ENCODE measurements at regions not wholly inside any gene's neighbourhood (a gene's known extent, or its start where the extent isn't known, plus 50 kb on each side); places are given as distances from the start of the nearest gene placed in this dataset.

DNA sequence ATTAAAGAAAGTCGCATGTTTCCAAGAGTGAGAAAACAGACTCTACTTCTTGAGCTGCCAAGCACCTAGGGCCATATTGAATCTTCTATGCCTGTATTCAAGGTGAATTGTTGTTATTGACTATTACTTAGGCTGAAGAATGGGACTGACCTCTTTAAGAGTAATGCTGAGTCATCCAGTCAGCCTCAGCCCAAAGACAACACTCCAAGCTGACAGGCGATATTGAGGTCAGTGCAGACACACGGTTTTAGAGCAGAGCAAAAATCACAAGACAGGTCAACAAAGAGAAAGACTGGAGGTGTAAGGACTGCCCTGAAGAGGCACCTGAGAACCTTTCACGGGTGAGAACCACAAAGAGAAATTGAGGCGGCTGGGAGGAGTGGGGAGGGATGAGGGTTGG is 146.9 kb downstream of the MIS18A start:
- H3K4me1 ChIP-seq = no peaks in the 10 kb centered on the region
- 62 to 63% methylated on average over 5 of the region's 5 CpGs for WGBS, 2 donors
- peaks cover 0 to under 1% (median 0%) of the 10 kb centered on the region in 4 donors for H3K9me3 ChIP-seq
- H3K36me3 ChIP-seq = no peaks in the 10 kb centered on the region
- TF ChIP-seq, protein P1, sequence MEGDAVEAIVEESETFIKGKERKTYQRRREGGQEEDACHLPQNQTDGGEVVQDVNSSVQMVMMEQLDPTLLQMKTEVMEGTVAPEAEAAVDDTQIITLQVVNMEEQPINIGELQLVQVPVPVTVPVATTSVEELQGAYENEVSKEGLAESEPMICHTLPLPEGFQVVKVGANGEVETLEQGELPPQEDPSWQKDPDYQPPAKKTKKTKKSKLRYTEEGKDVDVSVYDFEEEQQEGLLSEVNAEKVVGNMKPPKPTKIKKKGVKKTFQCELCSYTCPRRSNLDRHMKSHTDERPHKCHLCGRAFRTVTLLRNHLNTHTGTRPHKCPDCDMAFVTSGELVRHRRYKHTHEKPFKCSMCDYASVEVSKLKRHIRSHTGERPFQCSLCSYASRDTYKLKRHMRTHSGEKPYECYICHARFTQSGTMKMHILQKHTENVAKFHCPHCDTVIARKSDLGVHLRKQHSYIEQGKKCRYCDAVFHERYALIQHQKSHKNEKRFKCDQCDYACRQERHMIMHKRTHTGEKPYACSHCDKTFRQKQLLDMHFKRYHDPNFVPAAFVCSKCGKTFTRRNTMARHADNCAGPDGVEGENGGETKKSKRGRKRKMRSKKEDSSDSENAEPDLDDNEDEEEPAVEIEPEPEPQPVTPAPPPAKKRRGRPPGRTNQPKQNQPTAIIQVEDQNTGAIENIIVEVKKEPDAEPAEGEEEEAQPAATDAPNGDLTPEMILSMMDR (IDR thresholded peaks at IDR 0.05) = no peak
- TF ChIP-seq EP300 (IDR thresholded peaks at IDR 0.05) = no peak
- no peaks in the 10 kb centered on the region for H3K27me3 ChIP-seq
- no peak for DNase-seq
- ATAC-seq (ENCODE audit: low FRiP score in 2 of 2) = peak in 1 of 2 donors; percentile 65
- no peak overlapping the region for H3K27ac ChIP-seq
- no peak overlapping the region for H3K4me3 ChIP-seq

DNA sequence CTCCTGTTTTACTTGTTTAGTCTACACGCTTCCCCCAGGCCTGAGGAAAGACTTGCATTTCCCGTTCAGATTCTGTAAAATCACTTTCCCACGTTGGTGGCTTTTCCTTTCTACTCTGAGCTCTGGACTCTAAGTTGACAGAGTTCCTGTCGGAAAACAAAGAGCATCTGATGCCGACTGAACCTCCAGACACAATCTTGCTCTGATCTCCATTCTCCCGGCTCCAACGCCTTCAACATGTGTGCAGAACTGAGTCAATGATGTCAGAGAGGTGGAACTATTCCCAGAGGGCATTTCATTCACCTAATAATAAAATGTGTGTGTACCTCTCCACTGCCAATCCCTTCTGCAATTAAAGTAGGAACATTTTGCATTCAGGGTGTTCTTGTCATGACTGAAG is 147.7 kb downstream of the MIS18A start:
- H3K4me1 ChIP-seq = no peaks in the 10 kb centered on the region
- 42 to 44% methylated on average over 7 of the region's 7 CpGs for WGBS, 2 donors
- DNase-seq (no peak), ATAC-seq (ENCODE audit: low FRiP score in 2 of 2) (no peak)
- H3K27me3 ChIP-seq = no peaks in the 10 kb centered on the region
- TF ChIP-seq EP300 (IDR thresholded peaks at IDR 0.05) (no peak), POLR2AphosphoS5 (IDR thresholded peaks at IDR 0.05) (no peak)
- no peaks in the 10 kb centered on the region for H3K36me3 ChIP-seq
- H3K9me3 ChIP-seq = no peaks in the 10 kb centered on the region
- H3K4me3 ChIP-seq = no peak overlapping the region
- no peak overlapping the region for H3K27ac ChIP-seq

DNA sequence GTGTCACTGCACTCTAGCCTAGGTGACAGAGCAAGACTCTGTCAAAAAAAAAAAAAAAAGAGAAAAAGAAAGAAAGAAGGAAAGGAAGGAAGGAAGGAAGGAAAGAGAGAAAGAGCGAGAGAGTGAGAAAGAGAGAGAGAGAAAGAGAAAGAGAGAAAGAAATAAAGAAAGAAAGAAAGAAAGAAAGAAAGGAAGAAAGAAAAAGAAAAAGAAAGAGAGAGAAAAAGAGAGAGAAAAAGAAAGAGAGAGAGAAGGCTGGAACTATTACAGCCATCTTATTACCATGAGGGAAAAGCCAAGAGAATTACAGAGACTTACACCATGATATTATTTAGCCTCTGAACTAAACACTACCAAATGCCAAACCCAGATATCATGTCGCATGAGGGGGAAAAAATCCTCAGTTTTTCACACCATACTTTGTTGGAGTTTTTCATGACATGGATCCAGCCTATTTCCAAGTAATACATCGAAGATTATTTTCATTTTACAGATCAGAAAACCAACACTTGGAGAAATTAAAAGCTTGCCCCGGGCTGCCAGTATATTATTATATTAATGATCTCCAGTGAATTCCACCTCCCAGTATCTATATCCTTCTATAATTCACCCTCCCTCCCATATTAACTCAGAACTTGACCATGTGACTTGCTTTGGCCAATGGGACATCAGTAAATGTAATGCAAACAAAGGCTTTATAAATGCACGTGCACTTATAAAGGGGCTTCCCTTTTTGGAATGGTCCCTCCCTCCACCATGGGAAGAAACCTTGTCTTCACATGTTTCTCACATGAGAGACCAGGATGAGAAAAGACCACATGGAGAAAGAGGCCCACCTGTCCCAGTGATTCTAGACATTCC is 148.6 kb downstream of the MIS18A start:
- Histone ChIP-seq H3K9me3 (no peaks in the 10 kb centered on the region), H3K4me1 (no peaks in the 10 kb centered on the region), H3K27ac (no peak overlapping the region), H3K4me3 (no peak overlapping the region), H3K27me3 (no peaks in the 10 kb centered on the region), H3K36me3 (no peaks in the 10 kb centered on the region)
- 86 to 87% methylated on average over 5 of the region's 5 CpGs for WGBS, 2 donors
- no peak for TF ChIP-seq POLR2AphosphoS5 (IDR thresholded peaks at IDR 0.05)
- ATAC-seq (ENCODE audit: low FRiP score in 2 of 2) (no peak), DNase-seq (no peak)

DNA sequence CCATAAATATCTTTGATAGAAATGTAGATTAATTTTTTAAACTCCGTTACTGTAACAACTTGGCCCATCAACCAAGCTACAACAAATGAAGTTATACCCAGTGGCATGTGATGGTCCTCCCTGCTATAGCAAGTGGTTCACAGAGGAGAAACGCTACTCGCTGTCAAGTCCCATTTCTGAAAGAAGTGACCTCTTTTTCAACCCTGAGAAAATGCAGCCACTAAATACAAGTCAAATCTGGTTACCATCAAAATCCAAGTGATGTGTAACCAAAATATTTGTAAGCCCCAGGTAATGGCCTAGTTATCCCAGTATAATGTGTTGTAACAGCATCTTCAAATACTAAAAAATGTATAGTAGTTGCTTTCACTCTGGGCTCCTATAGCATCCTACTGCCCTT is 151.8 kb downstream of the MIS18A start:
- H3K36me3 ChIP-seq = no peaks in the 10 kb centered on the region
- H3K27me3 ChIP-seq = no peaks in the 10 kb centered on the region
- H3K4me1 ChIP-seq = no peaks in the 10 kb centered on the region
- TF ChIP-seq, protein P1 (IDR thresholded peaks at IDR 0.05) = no peak
- TF ChIP-seq POLR2A (IDR thresholded peaks at IDR 0.05) (no peak), POLR2AphosphoS5 (IDR thresholded peaks at IDR 0.05) (no peak), EP300 (IDR thresholded peaks at IDR 0.05) (no peak)
- 84 to 90% methylated on average over 3 of the region's 3 CpGs for WGBS, 2 donors
- DNase-seq = no peak
- no peak overlapping the region for H3K4me3 ChIP-seq
- H3K27ac ChIP-seq = no peak overlapping the region
- ATAC-seq (ENCODE audit: low FRiP score in 2 of 2) = no peak
- H3K9me3 ChIP-seq = peaks cover 0 to 3% (median 1%) of the 10 kb centered on the region in 4 donors

DNA sequence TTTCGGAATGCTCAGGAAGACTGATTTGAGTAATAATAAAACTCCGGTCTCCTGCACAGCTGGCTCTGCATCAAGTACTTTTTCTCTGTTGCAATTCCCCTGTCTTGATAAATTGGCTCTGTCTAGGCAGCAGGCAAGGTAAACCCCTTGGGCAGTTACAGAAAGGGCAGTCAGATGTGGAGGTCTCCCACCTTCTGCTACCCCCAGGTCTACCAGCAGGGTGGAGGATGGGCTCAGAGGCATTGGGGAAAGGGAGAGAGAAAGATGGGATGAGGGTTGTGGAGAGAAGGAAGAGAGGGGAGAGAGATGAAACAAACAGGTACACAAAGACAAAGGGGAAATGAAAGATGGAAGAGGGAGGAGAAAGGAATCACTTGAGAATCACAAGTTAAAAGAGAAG is 156.8 kb downstream of the MIS18A start:
- Histone ChIP-seq H3K27me3 (no peaks in the 10 kb centered on the region), H3K36me3 (no peaks in the 10 kb centered on the region), H3K4me1 (no peaks in the 10 kb centered on the region), H3K27ac (no peak overlapping the region), H3K4me3 (no peak overlapping the region), H3K9me3 (peaks cover 0 to 8% (median 4%) of the 10 kb centered on the region in 4 donors)
- ATAC-seq (ENCODE audit: low FRiP score in 2 of 2) = no peak
- no peak for DNase-seq
- TF ChIP-seq, protein P1 (IDR thresholded peaks at IDR 0.05) = no peak
- TF ChIP-seq POLR2A (IDR thresholded peaks at IDR 0.05) = no peak
- no peak for TF ChIP-seq POLR2AphosphoS5 (IDR thresholded peaks at IDR 0.05)
- TF ChIP-seq EP300 (IDR thresholded peaks at IDR 0.05) = no peak
- WGBS, 2 donors = 89 to 90% methylated on average over 2 of the region's 2 CpGs

DNA sequence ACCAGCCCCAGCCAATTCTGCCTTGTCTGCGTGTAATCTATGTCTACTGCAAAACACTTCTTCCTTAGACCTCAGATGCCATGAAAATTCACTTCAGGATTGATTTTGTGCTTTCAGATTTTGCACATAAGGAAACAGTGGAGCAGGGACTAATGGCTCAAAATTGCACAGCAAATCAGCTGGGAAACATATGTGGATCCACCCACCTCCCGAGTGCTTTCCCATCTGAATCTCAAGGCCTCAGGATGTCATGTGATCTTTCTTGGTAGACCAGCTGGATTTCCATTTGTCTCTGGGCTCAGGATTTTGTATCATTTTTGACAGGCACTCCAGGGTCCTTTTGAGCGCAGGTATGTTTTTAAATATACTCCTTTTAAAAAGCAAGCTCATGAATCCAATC is 158.6 kb downstream of the MIS18A start:
- 90 to 91% methylated on average over 3 of the region's 3 CpGs for WGBS, 2 donors
- H3K9me3 ChIP-seq = peaks cover 0 to 8% (median 4%) of the 10 kb centered on the region in 4 donors
- ATAC-seq (ENCODE audit: low FRiP score in 2 of 2) = no peak

More for the DNA sequence above, 158.6 kb downstream of the MIS18A start:
- Histone ChIP-seq H3K27me3 (no peaks in the 10 kb centered on the region), H3K36me3 (no peaks in the 10 kb centered on the region), H3K27ac (no peak overlapping the region), H3K4me3 (no peak overlapping the region), H3K4me1 (no peaks in the 10 kb centered on the region)
- TF ChIP-seq, protein P1 (IDR thresholded peaks at IDR 0.05) = no peak
- TF ChIP-seq POLR2A (IDR thresholded peaks at IDR 0.05) (no peak), EP300 (IDR thresholded peaks at IDR 0.05) (no peak), POLR2AphosphoS5 (IDR thresholded peaks at IDR 0.05) (no peak)
- no peak for DNase-seq

Measured in upper lobe of left lung (tissue), 6 donors.